HUES6 (cell line): ENCODE measurements at regions not wholly inside any gene's neighbourhood (a gene's known extent, or its start where the extent isn't known, plus 50 kb on each side); places are given as distances from the start of the nearest gene placed in this dataset.
"Not testable (repeated sequence)": the region's sequence is repeated elsewhere in the genome, so short reads cannot be mapped to it uniquely, and the experiment has no call there.

Source experiments
- H3K27ac ChIP-seq: 2 replicates; pipeline ENCODE4 v1.7.0; 2013; ENCODE audit warnings: low read depth, mild to moderate bottlenecking, low read length, inconsistent platforms
- H3K27me3 ChIP-seq: 2 replicates; pipeline ENCODE4 v1.6.1; 2013; ENCODE audit warnings: low read length; ENCODE audit not compliant: control insufficient read depth, insufficient read depth
- H3K36me3 ChIP-seq: 2 replicates; pipeline ENCODE4 v1.6.1; 2013; ENCODE audit warnings: low read length; ENCODE audit not compliant: control insufficient read depth, insufficient read depth
- H3K4me1 ChIP-seq: 2 replicates; pipeline ENCODE4 v1.6.1; 2013; ENCODE audit warnings: low read length; ENCODE audit not compliant: control insufficient read depth, insufficient read depth
- H3K4me3 ChIP-seq: 2 replicates; pipeline ENCODE4 v1.5.1; 2013; ENCODE audit warnings: low read depth, low read length
- H3K9ac ChIP-seq: one replicate; pipeline ENCODE4 v1.6.1; 2013; ENCODE audit warnings: mild to moderate bottlenecking, low read length
- H3K9me3 ChIP-seq: 2 replicates; pipeline ENCODE4 v1.6.1; 2013; ENCODE audit warnings: low read depth, low read length; ENCODE audit not compliant: control insufficient read depth, insufficient read depth

DNA sequence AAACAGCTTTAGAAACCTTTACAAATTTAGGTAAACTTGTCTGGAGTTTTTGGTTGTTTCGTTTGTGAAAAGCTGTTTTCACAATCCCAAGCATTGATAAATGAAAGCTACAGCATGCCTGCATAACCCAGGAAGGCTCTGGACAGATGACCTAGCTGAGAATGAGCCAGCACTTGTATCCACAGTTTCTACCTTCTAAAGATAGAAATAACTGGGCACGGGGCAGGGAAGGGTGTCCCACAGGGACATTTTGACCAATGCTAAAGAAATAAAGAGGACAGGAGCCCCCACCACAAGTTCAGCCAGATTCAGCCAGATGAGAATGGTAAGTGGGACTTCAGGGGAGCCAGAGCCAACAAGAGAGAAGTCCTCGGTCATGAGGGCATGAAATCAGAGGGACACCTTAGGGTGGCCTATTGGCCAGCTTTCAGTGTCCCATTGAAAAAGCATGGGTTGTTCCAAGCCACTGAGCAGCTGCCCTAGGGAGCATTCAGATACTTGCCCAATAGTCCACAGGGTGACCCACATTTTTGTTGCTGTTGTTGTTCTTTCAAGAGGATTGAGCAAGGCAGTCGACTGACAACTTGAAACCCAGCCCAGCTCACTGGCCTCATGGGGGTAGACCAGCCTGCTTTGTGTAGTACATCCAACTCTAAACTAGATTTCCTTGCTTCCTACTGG, 140.3 kb upstream of the NUDT4 start:
- Histone ChIP-seq H3K27me3 (no peaks in the 10 kb centered on the region), H3K4me3 (no peak overlapping the region), H3K36me3 (no peaks in the 10 kb centered on the region), H3K9me3 (peaks cover 29% of the 10 kb centered on the region), H3K27ac (no peak overlapping the region), H3K9ac (no peak overlapping the region), H3K4me1 (no peaks in the 10 kb centered on the region)

DNA sequence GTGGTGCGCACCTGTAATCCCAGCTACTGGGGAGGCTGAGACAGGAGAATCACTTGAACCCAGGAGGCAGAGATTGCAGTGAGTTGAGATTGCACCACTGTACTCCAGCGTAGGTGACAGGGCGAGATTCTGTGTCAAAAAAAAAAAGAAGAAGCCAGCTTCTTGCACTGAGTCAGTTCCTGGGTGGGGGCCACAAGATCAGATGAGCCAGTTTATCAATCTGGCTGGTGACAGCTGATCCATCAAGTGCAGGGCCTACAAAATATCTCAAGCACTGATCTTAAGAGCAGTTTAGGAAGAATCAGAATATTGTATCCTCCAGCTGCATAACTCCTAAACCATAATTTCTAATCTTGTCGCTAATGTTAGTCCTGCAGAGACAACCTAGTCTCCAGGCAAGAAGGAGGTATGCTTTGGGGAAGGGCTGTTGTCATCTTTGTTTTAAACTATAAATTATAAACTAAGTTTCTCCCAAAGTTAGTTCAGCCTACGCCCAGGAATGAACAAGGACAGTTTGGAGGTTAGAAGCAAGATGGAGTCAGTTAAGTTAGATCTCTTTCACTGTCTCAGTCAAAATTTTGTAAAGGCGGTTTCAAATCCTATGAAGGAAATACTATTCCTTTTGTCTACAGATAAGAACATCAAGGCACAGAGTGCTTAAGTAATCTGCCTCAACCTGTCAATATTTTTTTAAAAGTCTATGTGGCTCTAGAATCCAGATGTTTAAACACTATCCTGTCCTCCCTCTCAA, 139.0 kb upstream of the NUDT4 start:
- H3K9me3 ChIP-seq: peaks cover 29% of the 10 kb centered on the region
- not testable (repeated sequence) for H3K27ac ChIP-seq, H3K4me3 ChIP-seq, H3K4me1 ChIP-seq, H3K27me3 ChIP-seq, H3K36me3 ChIP-seq, H3K9ac ChIP-seq

DNA sequence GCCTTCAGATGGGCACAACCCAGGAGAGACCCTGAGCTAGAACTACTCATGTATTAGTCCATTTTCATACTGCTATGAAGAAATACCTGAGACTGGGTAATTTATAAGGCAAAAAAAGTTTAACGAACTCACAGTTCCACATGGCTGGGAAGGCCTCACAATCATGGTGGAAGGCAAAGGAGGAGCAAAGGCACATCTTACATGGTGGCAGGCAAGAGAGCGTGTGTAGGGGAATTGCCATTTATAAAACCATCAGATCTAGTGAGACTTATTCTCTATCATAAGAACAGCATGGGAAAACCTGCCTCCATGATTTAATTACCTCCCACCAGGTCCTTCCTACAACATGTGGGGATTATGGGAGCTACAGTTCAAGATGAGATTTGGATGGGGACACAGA, 137.9 kb upstream of the NUDT4 start:
- H3K4me1 ChIP-seq, H3K27ac ChIP-seq, H3K27me3 ChIP-seq, H3K9ac ChIP-seq, H3K36me3 ChIP-seq, H3K4me3 ChIP-seq: not testable (repeated sequence)
- peaks cover 29% of the 10 kb centered on the region for H3K9me3 ChIP-seq

DNA sequence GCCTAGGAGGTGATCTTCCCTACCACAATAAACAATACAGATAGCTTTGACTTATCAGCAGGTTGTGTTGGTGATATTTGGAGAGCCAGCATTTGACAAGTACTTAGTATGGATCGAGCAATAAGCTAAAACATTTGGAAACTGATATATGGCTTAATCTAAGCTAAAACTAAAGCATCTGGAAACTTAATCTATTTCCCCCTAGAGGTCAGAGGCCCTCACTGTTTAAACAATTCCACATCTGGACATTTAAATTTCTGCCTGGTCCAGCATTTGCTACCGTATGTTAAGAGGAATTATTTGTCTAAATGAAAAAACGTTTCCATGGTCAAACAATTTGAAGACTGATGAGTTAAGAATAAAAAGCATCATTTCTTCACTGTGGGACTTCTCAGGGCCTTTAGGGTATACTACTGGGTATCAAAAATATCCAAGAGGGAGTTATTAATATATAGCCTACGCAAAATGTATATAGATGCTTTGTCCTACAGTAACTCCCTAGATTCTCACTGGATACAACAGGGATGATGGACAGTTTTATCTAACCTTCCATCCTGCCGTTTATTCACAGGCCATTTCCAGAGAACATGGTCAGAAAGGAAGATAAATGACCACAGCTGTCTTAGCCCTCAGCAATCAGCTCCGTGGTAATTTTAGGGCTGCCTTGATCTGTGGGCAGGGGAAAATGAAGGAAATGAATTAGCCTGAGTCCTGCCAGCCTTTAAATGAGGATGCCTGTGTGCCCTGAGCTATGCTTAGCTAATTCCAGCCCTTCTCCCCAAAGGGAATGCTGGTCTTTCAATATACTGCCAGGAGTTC, 135.4 kb upstream of the NUDT4 start:
- H3K9ac ChIP-seq: no peak overlapping the region
- no peaks in the 10 kb centered on the region for H3K27me3 ChIP-seq
- H3K27ac ChIP-seq: no peak overlapping the region

DNA sequence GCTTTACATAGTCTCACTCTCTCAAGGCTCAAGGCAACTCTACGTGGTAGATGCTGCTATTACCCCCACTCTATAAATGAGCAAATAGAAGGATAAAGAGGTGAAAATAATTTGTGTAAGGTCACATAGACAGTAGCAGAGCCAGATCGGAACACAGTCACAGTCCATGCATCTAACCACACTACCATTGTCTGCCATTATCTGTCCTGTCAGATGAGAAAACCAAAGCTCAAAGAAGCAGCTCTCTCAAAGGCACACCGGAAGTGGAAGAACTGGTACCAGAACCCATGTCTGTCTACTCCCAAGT, 134.4 kb upstream of the NUDT4 start:
- Histone ChIP-seq H3K36me3 (no peaks in the 10 kb centered on the region), H3K27ac (no peak overlapping the region), H3K9ac (no peak overlapping the region), H3K4me3 (no peak overlapping the region), H3K27me3 (no peaks in the 10 kb centered on the region), H3K9me3 (peaks cover 14% of the 10 kb centered on the region; the same call in 1 of the 2 replicates), H3K4me1 (no peaks in the 10 kb centered on the region)

More for the DNA sequence above, 135.4 kb upstream of the NUDT4 start:
- Histone ChIP-seq H3K4me1 (no peaks in the 10 kb centered on the region), H3K9me3 (peaks cover 21% of the 10 kb centered on the region; the same call in 1 of the 2 replicates), H3K4me3 (no peak overlapping the region), H3K36me3 (no peaks in the 10 kb centered on the region)

DNA sequence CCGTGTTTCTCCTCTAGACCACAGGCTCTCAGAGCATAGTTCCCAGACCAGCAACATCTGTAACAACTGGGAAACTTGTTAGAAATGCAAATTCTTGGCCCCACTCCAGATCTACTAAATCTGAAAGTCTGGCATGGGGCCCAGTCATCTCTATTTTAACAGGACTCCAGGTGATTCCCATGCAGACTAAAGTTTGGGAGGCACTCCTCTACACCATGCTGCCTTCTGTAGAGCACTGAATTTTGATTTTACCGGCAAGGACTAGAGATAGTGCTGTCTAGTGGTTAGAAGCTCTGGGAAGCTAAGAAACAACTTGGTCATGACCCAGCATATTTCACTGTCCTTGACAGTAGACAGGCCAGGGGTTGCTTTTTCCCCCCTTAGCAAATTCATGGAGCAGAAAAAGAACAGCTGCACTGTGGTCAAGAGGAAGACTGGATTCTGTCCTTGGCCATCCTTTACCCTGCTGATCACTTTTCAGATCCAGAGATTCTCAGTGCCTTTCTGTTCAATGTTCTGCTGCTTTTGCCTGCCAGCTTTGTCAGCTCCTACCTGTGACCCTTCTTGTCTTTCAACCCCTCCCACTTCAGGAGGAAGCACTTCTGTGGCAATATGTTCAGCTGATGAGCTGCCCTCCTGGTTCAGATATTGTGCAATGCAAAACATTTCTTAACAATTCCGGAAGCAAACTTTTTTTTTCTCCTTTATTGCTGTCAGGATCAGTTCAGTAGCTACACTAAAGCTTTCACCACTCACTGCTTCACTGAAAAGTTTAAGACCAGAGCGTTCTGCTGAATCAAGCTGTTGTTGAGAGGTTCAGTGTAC, 133.8 kb upstream of the NUDT4 start:
- H3K4me1 ChIP-seq: no peaks in the 10 kb centered on the region

DNA sequence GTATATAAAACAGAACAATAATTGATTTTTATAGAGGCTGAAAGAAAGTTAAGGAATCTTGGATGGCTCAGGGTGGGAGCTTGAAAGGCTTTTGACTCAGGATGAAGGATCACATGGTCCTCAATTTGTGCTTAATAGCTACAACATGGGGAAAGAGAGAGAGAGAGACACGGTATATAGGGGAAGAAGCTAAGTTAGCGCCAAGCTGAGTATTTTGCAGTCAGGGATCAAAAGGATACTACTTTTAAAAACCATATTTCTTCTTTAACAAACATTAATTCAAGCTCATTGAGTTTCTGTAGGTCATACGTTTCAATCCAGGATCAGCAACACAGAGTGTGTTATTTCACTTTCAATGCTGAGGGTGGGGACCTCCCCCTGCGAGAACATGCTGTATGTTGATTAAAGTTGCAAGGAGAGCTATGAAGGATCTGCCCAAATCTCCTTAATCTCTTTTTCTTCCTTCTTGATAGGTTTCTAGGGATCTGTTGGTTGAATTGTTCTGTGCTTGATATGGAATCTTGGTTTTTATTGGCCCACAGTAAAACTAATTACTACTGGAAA, 133.1 kb upstream of the NUDT4 start:
- no peaks in the 10 kb centered on the region for H3K4me1 ChIP-seq
- H3K27me3 ChIP-seq: no peaks in the 10 kb centered on the region
- peaks cover 7% of the 10 kb centered on the region; the same call in 1 of the 2 replicates for H3K9me3 ChIP-seq
- H3K36me3 ChIP-seq: no peaks in the 10 kb centered on the region
- no peak overlapping the region for H3K27ac ChIP-seq
- H3K9ac ChIP-seq: no peak overlapping the region
- no peak overlapping the region for H3K4me3 ChIP-seq

More for the DNA sequence above, 133.8 kb upstream of the NUDT4 start:
- no peak overlapping the region for H3K9ac ChIP-seq
- no peaks in the 10 kb centered on the region for H3K27me3 ChIP-seq
- no peaks in the 10 kb centered on the region for H3K36me3 ChIP-seq
- H3K9me3 ChIP-seq: peaks cover 13% of the 10 kb centered on the region; the same call in 1 of the 2 replicates
- H3K27ac ChIP-seq: no peak overlapping the region
- no peak overlapping the region for H3K4me3 ChIP-seq

DNA sequence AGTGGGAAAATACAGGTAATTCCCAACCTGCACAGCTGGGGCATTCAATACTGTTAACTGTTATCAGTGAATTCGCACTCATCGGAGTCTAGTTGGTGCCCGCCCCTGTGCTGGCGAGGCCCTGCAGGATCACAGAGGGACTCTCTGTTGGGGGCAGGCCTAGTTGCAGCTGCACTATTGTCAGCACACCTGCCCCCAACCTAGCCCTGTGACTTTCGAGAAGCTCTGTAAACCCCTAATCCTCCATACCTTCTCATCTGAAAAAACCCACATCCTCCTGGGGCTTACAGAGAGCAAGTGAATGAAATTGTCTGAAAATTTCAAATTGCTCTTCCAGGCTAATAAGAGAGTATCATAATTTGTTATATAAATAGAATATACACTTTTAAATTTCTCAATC, 132.2 kb upstream of the NUDT4 start:
- Histone ChIP-seq H3K27ac (no peak overlapping the region), H3K9me3 (no peaks in the 10 kb centered on the region; the same call in 1 of the 2 replicates), H3K9ac (no peak overlapping the region), H3K4me1 (no peaks in the 10 kb centered on the region), H3K27me3 (no peaks in the 10 kb centered on the region), H3K36me3 (no peaks in the 10 kb centered on the region), H3K4me3 (no peak overlapping the region)

DNA sequence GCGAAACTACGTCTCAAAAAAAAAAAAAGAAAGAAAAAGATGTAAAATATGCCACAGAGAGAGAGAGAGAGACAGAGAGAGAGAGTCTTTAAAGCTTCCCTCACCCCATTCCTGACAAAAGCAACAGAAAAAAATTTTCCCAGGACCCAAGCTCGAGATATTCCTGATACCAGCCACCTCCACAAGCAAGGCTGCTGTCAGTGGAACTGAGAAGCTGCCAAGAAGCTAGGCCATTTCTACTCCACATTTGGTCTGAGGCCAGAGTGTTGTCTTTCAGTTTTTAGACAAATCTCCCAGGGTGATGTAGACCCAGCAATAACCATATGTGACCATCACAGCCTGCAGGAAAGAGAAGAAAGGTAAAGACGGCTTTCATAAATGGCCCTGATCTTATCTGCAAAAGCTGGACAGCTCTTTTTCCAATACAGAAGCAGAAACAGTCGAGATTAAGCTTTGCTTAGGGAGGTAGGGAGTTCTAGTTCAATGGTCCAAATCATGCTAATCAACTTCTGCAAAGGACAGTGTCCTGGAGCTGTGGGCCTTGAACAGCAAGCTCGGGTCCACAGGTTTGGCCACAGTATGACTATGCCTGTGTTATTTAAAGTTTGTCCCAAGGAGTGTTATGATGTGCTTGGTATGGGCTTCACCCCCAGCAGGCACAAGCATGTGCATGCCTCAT, 130.3 kb upstream of the NUDT4 start:
- Histone ChIP-seq H3K9me3 (no peaks in the 10 kb centered on the region; the same call in 1 of the 2 replicates), H3K27me3 (no peaks in the 10 kb centered on the region), H3K4me1 (no peaks in the 10 kb centered on the region), H3K36me3 (no peaks in the 10 kb centered on the region), H3K9ac (no peak overlapping the region), H3K4me3 (no peak overlapping the region), H3K27ac (no peak overlapping the region)

DNA sequence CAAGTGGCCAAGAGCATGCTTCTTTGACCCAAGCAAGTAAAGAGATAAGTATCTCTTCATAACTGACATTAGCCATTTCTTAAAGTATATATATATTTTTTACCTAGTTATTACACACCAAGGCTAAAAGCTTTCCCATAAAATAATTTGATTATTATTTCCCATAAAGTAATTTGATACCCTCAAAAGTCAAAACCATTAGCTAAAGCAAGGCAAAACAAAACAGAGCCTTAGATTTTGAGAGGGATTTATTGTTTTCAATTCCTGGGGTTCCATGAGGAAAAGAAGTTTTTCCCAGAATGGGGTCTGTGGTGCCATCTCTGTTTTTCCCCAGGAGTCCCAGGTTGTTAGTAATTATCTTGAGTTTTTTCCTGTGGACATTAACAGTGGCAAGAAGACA, 125.5 kb upstream of the NUDT4 start:
- H3K4me3 ChIP-seq: no peak overlapping the region
- no peak overlapping the region for H3K9ac ChIP-seq
- H3K4me1 ChIP-seq: peaks cover 4% of the 10 kb centered on the region; the same call in 1 of the 2 replicates
- H3K9me3 ChIP-seq: peaks cover 11% of the 10 kb centered on the region
- no peak overlapping the region for H3K27ac ChIP-seq
- H3K36me3 ChIP-seq: no peaks in the 10 kb centered on the region
- H3K27me3 ChIP-seq: no peaks in the 10 kb centered on the region
